GM18517 (cell line): ENCODE measurements at regions not wholly inside any gene's neighbourhood (a gene's known extent, or its start where the extent isn't known, plus 50 kb on each side); places are given as distances from the start of the nearest gene placed in this dataset.

Source experiments
- ATAC-seq: cut with Tn5 transposase; IDR thresholded peaks from one replicate; pipeline ENCODE4 v1.9.1; 2021; ENCODE audit warnings: mild to moderate bottlenecking, moderate library complexity; ENCODE audit not compliant: unreplicated experiment

GRCh38 chr2:43057742-43058725, 168.4 kb downstream of the ZFP36L2 start:
- no peak for ATAC-seq

GRCh38 chr2:43057026-43057741, 169.2 kb downstream of the ZFP36L2 start:
- no peak for ATAC-seq

- no peak for ATAC-seq
These were observed 170.4 kb downstream of the ZFP36L2 start for GRCh38 chr2:43055985-43056384.

- no peak for ATAC-seq
These were observed 171.1 kb downstream of the ZFP36L2 start for GRCh38 chr2:43055086-43055912.

GRCh38 chr2:43054367-43054766, 172.0 kb downstream of the ZFP36L2 start:
- ATAC-seq, result no peak

- ATAC-seq, result no peak
These were observed 173.5 kb downstream of the ZFP36L2 start for GRCh38 chr2:43052944-43053306.

- ATAC-seq, result no peak
These were observed 174.0 kb downstream of the ZFP36L2 start for GRCh38 chr2:43052204-43052943.

GRCh38 chr2:43051338-43051737, 175.1 kb downstream of the ZFP36L2 start:
- no peak for ATAC-seq

- no peak for ATAC-seq
These were observed 175.5 kb downstream of the ZFP36L2 start for GRCh38 chr2:43050866-43051265.

GRCh38 chr2:43049836-43050801, 176.3 kb downstream of the ZFP36L2 start:
- ATAC-seq, result no peak

- ATAC-seq, result no peak
These were observed 179.1 kb downstream of the ZFP36L2 start for GRCh38 chr2:43047187-43047780.

GRCh38 chr2:43045866-43046265, 180.5 kb downstream of the ZFP36L2 start:
- ATAC-seq, result no peak

GRCh38 chr2:43044093-43044681, 182.2 kb downstream of the ZFP36L2 start:
- no peak for ATAC-seq

GRCh38 chr2:43043553-43043870, 182.9 kb downstream of the ZFP36L2 start:
- ATAC-seq, result no peak

GRCh38 chr2:43041661-43042360, 184.6 kb downstream of the ZFP36L2 start:
- ATAC-seq, result no peak

GRCh38 chr2:43041173-43041591, 185.2 kb downstream of the ZFP36L2 start:
- no peak for ATAC-seq

GRCh38 chr2:43040084-43040854, 186.1 kb downstream of the ZFP36L2 start:
- no peak for ATAC-seq
